C4-2B (cell line): ENCODE measurements at regions not wholly inside any gene's neighbourhood (a gene's known extent, or its start where the extent isn't known, plus 50 kb on each side); places are given as distances from the start of the nearest gene placed in this dataset.

Experiments used
- ZFX ChIP-seq: fragments of 450-650 bp; IDR thresholded peaks from 2 replicates; pipeline ENCODE4 v1.6.1; 2017
- TF ChIP-seq, protein P1 (sequence below): fragments of 450-650 bp; conservative IDR thresholded peaks from 2 replicates; pipeline ENCODE4 v1.5.1; 2017; ENCODE audit warnings: mild to moderate bottlenecking

DNA sequence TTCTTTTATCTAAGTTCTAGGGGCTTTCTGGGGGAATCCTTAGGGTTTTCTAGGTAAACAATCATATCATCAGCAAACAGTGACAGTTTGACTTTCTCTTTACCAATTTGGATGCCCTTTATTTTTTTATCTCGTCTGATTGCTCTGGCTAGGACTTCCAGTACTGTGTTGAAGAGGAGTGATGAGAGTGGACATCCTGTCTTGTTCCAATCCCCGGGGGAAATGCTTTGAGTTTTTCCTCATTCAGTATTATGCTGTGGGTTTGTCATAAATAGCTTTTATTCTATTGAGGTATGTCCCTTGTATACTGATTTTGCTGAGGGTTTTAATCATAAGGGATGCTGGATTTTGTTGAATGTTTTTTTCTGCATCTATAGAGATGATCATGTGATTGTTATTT lies 549.5 kb downstream of the EPHA4 start:
- TF ChIP-seq, protein P1, sequence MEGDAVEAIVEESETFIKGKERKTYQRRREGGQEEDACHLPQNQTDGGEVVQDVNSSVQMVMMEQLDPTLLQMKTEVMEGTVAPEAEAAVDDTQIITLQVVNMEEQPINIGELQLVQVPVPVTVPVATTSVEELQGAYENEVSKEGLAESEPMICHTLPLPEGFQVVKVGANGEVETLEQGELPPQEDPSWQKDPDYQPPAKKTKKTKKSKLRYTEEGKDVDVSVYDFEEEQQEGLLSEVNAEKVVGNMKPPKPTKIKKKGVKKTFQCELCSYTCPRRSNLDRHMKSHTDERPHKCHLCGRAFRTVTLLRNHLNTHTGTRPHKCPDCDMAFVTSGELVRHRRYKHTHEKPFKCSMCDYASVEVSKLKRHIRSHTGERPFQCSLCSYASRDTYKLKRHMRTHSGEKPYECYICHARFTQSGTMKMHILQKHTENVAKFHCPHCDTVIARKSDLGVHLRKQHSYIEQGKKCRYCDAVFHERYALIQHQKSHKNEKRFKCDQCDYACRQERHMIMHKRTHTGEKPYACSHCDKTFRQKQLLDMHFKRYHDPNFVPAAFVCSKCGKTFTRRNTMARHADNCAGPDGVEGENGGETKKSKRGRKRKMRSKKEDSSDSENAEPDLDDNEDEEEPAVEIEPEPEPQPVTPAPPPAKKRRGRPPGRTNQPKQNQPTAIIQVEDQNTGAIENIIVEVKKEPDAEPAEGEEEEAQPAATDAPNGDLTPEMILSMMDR, result no peak
- TF ChIP-seq ZFX, result no peak
